Calu3 (cell line): ENCODE measurements at regions not wholly inside any gene's neighbourhood (a gene's known extent, or its start where the extent isn't known, plus 50 kb on each side); places are given as distances from the start of the nearest gene placed in this dataset.

Experiments
- BruUV-seq: library from RNA; stranded (reverse); fragments of 400-500 nt; replicated peaks from 2 replicates; lab custom pipeline; 2021; lab: Mats Ljungman, UMichigan
- CTCF ChIA-PET: fragments of 300-600 bp; sonication (Branson Sonifier 250); formaldehyde crosslinking; loops from one replicate; lab custom pipeline; 2022; ENCODE audit warnings: antibody characterized with exemption; lab: Charles Lee
- DNase-seq: peaks from one replicate; pipeline ENCODE4 v3.0.0; 2022
- H3K27ac Mint-ChIP-seq: one replicate; pipeline ENCODE4 v1.8.0; 2022; ENCODE audit warnings: mixed read lengths; ENCODE audit not compliant: unreplicated experiment
- H3K27me3 Mint-ChIP-seq: one replicate; pipeline ENCODE4 v1.8.0; 2022; ENCODE audit warnings: mixed read lengths; ENCODE audit not compliant: unreplicated experiment
- H3K36me3 Mint-ChIP-seq: one replicate; pipeline ENCODE4 v1.8.0; 2022; ENCODE audit warnings: mild to moderate bottlenecking, moderate library complexity, mixed read lengths; ENCODE audit not compliant: insufficient read depth, unreplicated experiment
- H3K4me1 Mint-ChIP-seq: one replicate; pipeline ENCODE4 v1.8.0; 2022; ENCODE audit warnings: mild to moderate bottlenecking, low read depth, mixed read lengths; ENCODE audit not compliant: unreplicated experiment
- H3K4me3 Mint-ChIP-seq: one replicate; pipeline ENCODE4 v1.8.0; 2022; ENCODE audit warnings: mild to moderate bottlenecking, low read depth, moderate library complexity, mixed read lengths; ENCODE audit not compliant: unreplicated experiment
- H3K9me3 Mint-ChIP-seq: one replicate; pipeline ENCODE4 v1.8.0; 2022; ENCODE audit warnings: low read depth, mixed read lengths; ENCODE audit not compliant: unreplicated experiment
- intact Hi-C: fragments of 100-400 bp; cut with micrococcal nuclease; formaldehyde crosslinking; loops from one replicate; pipeline ENCODE4 v1.10.0; 2022; ENCODE audit not compliant: unreplicated experiment
- TF ChIP-seq, protein P1 (sequence below): fragments of 200-600 bp; IDR thresholded peaks from one replicate; pipeline ENCODE4 v1.8.0; 2022; ENCODE audit warnings: antibody characterized with exemption; ENCODE audit not compliant: unreplicated experiment

DNA sequence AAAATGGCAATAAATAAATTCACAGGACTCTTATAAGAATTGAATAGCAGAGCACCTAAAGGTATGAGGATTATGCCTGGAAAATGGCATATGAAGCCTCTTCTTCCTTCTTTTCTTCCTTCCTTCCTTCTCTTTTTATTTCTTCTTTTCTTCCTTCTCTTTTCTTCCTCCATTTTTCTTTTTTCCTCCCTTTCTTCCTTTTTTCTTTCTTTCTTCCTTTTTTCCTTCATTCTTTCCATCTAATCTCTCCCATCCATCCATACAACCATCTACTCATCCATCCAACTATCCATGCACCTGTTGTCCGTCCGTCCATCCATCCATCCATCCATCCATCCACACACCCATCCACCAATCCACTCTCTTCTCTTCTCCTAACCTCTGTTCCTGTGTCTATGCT is 173.8 kb downstream of the TBX5 start:
- no peak overlapping the region for H3K4me3 Mint-ChIP-seq
- no peaks in the 10 kb centered on the region for H3K27me3 Mint-ChIP-seq
- no peaks in the 10 kb centered on the region for H3K36me3 Mint-ChIP-seq
- no peak overlapping the region for H3K27ac Mint-ChIP-seq
- no peaks in the 10 kb centered on the region for H3K9me3 Mint-ChIP-seq
- no TSS peak for BruUV-seq
- CTCF ChIA-PET, result no interaction called here
- H3K4me1 Mint-ChIP-seq, result no peaks in the 10 kb centered on the region
- DNase-seq, result no peak
- TF ChIP-seq, protein P1, sequence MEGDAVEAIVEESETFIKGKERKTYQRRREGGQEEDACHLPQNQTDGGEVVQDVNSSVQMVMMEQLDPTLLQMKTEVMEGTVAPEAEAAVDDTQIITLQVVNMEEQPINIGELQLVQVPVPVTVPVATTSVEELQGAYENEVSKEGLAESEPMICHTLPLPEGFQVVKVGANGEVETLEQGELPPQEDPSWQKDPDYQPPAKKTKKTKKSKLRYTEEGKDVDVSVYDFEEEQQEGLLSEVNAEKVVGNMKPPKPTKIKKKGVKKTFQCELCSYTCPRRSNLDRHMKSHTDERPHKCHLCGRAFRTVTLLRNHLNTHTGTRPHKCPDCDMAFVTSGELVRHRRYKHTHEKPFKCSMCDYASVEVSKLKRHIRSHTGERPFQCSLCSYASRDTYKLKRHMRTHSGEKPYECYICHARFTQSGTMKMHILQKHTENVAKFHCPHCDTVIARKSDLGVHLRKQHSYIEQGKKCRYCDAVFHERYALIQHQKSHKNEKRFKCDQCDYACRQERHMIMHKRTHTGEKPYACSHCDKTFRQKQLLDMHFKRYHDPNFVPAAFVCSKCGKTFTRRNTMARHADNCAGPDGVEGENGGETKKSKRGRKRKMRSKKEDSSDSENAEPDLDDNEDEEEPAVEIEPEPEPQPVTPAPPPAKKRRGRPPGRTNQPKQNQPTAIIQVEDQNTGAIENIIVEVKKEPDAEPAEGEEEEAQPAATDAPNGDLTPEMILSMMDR, result no peak
- intact Hi-C loops, result no loop called here

- no peak for DNase-seq
- no TSS peak for BruUV-seq
- H3K27ac Mint-ChIP-seq, result no peak overlapping the region
- CTCF ChIA-PET, result no interaction called here
- peaks cover 2% of the 10 kb centered on the region for H3K9me3 Mint-ChIP-seq
- no peaks in the 10 kb centered on the region for H3K36me3 Mint-ChIP-seq
- TF ChIP-seq, protein P1, result no peak
- no peaks in the 10 kb centered on the region for H3K4me1 Mint-ChIP-seq
- intact Hi-C loops, result no loop called here
- H3K4me3 Mint-ChIP-seq, result no peak overlapping the region
- H3K27me3 Mint-ChIP-seq, result no peaks in the 10 kb centered on the region
Measured at GRCh38 chr12:114229150-114229549, 176.8 kb downstream of the TBX5 start.

- H3K4me3 Mint-ChIP-seq, result no peak overlapping the region
- peaks cover 8% of the 10 kb centered on the region for H3K9me3 Mint-ChIP-seq
- H3K27me3 Mint-ChIP-seq, result no peaks in the 10 kb centered on the region
- H3K4me1 Mint-ChIP-seq, result no peaks in the 10 kb centered on the region
- no peak overlapping the region for H3K27ac Mint-ChIP-seq
- TF ChIP-seq, protein P1, result no peak
- no peaks in the 10 kb centered on the region for H3K36me3 Mint-ChIP-seq
- no TSS peak for BruUV-seq
- CTCF ChIA-PET, result no interaction called here
- no peak for DNase-seq
- intact Hi-C loops, result no loop called here
Measured at GRCh38 chr12:114226241-114226928, 179.6 kb downstream of the TBX5 start.

- H3K4me1 Mint-ChIP-seq, result no peaks in the 10 kb centered on the region
- BruUV-seq, result no TSS peak
- CTCF ChIA-PET, result no interaction called here
- intact Hi-C loops, result no loop called here
- TF ChIP-seq, protein P1, result no peak
- H3K36me3 Mint-ChIP-seq, result no peaks in the 10 kb centered on the region
- no peak overlapping the region for H3K27ac Mint-ChIP-seq
- no peak overlapping the region for H3K4me3 Mint-ChIP-seq
- H3K9me3 Mint-ChIP-seq, result peaks cover 17% of the 10 kb centered on the region
- H3K27me3 Mint-ChIP-seq, result no peaks in the 10 kb centered on the region
- no peak for DNase-seq
Measured at GRCh38 chr12:114221957-114222630, 183.8 kb downstream of the TBX5 start.
